ENCODE measurements at regions not wholly inside any gene's neighbourhood (a gene's known extent, or its start where the extent isn't known, plus 50 kb on each side); places are given as distances from the start of the nearest gene placed in this dataset.
"Not testable (repeated sequence)": the region's sequence is repeated elsewhere in the genome, so short reads cannot be mapped to it uniquely, and the experiment has no call there.

DNA sequence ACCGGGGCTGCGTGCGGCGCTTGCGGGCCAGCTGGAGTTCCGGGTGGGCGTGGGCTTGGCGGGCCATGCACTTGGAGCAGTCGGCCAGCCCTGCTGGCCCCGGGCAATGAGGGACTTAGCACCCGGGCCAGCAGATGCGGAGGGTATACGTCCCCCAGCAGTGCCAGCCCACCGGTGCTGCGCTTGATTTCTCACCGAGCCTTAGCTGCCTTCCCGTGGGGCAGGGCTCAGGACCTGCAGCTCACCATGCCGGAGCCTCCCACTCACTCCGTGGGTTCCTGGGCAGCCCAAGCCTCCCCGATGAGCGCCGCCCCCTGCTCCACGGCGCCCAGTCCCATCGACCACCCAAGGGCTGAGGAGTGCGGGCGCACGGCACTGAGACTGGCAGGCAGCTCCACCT lies 51.4 kb upstream of the INPP4B start:
- not testable (repeated sequence) for DNase-seq

DNA sequence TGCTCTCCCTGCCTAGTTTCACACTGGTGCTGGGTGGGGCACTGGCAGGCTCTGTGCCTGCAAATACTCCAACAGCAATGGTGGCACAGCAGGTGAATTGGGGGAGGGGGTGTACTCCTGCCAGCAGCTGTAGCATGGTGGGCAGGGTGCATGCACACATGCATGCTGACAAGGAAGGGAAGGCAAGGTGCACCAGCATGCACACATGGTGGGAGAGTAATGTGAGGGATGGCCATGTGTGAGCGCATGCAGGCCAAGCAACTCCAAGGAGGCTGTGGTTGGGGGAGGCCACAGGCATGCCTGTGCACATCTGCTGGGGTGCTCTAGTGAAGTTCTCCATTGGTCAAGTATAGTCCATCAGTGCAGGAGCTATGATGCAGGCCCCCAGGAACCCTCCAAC lies 54.5 kb upstream of the INPP4B start:
- DNase-seq: no peak

DNA sequence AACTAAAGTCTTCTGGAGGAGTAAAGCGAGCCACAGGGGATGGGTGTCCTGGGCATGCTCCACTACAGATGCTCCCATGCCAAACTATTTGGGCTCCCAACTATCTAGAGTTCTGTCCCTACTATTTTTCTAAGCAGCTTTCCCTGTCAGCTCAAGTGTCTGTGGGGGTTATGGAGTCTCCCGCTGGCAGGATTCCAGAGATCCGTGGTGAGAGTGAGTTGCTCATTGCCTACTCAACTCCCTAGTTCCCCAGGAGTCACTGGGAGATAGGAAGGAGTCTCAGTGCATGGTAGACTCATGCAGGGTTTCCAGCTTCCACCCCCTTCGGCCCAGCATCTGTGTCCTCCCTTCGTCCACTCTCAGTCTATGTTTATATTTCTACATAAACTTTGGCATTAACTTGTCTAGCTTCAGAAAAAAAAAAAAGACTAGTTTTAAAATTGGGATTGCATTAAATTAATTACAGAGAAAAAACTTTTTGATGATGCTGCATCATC lies 55.1 kb upstream of the INPP4B start:
- no peak for DNase-seq

- not testable (repeated sequence) for DNase-seq
Observed at GRCh38 chr4:142903617-142904016, 57.5 kb upstream of the INPP4B start.

DNA sequence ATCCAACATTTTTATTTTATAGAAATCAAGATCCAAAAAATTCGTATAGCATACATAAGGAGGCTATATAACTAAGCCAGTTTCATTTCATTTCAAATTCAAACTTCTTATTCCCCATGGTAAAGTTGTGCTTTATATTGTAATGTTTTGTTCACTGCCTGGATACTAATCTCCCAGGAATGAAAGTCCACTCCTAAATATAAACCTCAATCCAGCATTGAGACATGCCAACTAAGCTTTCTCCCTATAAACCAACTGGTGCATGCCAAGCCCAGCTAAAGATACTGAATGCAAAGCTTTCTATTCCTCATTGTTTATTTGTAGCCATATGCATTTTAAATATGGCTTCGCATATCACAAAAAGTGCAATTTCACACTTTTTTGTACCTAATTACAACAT lies 63.8 kb upstream of the INPP4B start:
- DNase-seq: no peak

DNA sequence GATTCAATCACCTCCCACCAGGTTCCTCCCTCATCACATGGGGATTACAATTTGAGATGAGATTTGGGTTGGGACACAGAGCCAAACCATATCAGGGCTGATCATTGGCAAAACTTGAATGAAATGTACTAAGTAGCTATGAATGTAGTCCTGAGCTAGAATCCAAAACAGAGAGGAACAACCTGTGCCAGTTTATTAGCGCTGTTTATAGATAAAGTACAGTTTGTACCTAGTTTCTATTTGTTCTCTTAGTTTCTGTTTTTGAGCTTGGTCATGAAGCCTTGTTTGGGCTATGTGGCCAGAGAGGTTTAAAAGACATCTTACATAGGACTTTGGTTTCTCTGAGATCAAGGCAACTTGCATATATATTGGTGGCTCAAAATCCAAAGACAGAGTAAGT lies 66.9 kb upstream of the INPP4B start:
- DNase-seq: no peak

DNA sequence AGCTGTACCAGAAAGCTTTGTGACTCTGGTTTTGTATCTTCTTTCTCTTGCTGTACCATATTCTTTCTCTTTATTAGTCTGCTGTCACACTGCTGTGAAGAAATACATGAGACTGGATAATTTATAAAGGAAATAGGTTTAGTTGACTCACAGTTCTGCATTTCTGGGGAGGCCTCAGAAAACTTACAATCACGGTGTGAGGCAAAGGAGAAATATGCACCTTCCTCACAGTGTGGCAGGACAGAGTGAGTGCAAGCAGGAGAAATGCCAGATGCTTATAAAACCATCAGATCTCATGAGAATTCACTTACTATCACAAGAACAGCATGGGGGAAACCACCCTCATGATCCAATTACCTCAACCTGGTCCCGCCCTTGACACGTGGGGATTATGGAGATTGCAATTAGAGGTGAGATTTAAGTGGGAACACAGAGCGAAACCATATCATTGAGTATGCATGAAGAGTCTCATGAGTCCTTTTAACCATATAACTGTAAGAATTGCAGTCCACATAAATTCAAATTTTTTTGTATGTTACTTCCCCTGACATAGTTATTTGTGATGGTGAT lies 67.4 kb upstream of the INPP4B start:
- DNase-seq: no peak

DNA sequence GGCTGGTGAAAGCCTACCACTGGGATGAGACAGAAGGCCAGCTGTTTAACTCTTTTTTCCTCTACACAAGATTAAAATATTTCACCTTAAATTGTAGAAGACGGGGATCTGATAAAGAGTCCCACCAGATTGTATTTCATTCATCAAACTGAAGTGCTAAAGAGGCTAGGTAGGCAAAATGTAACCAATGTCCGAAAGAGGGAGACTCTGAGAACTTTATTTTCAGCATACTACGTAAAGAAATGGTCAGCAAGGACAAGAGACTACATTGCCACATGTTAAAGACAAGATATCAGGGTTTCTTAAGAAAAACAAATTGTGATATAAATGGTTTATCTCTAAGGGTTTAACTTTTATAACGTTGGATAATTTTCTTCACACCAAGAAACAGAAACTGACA lies 71.6 kb upstream of the INPP4B start:
- no peak for DNase-seq

GRCh38 chr4:142922720-142923119 lies 76.6 kb upstream of the INPP4B start:
- DNase-seq: no peak

DNA sequence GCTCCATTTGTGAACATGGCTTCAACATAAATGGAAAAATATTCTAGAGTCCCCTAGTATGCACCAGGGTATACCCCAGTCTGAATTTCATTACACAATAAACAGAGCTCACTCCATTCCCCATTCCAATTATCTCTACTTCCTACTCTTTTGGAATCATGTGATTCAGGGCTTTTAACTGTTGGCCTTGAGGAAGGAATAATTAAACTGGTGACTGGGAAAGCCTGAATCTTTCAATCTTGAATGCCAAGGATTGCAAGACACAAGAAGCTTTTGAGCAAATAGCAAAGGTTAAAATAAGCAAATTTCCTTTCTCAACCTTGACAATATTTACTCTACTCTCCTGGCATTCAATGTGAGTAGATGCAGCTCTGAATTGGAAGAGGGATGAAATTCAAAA lies 77.5 kb upstream of the INPP4B start:
- DNase-seq: no peak

DNA sequence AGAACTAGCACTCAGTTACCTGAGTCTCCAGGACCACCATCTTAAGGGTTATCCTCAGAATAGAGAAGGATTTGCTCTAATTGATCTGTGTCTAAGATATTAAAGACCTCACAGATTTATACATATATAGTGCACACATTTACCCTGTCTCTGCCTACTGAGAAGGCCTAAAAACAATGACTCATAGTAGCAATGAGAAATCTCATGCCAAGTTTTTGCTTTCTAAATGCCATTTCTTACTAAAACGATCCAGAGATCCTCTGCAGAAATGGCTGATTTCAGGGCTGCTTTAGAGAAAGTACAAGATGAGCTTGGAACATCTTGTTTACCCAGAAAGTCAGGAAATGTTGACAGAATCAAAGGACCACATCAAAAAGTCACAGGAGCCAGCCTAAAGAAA lies 79.1 kb upstream of the INPP4B start:
- no peak for DNase-seq

- DNase-seq: no peak
Observed at GRCh38 chr4:142927721-142928120, 81.6 kb upstream of the INPP4B start.

DNA sequence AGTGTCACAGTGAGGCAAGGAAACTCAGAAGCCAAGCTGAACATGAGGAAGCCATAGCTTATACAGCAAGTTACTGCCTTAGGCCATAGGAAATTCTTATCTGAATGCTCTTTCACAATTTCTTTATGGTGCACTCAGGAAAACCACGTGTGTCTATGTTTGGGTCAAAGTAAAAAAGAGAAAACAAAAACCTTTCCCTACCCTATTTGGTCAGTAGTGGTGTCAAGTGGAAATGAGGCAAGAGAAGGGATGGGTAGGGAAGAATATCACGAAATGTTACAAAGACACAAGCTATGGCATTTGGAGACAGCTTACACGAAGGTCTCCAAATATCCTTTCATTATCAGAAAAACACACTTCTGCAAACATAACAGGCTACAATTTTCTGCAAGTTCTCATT lies 83.4 kb upstream of the INPP4B start:
- no peak for DNase-seq

- no peak for DNase-seq
Observed at GRCh38 chr4:142933207-142933606, 87.1 kb upstream of the INPP4B start.

DNA sequence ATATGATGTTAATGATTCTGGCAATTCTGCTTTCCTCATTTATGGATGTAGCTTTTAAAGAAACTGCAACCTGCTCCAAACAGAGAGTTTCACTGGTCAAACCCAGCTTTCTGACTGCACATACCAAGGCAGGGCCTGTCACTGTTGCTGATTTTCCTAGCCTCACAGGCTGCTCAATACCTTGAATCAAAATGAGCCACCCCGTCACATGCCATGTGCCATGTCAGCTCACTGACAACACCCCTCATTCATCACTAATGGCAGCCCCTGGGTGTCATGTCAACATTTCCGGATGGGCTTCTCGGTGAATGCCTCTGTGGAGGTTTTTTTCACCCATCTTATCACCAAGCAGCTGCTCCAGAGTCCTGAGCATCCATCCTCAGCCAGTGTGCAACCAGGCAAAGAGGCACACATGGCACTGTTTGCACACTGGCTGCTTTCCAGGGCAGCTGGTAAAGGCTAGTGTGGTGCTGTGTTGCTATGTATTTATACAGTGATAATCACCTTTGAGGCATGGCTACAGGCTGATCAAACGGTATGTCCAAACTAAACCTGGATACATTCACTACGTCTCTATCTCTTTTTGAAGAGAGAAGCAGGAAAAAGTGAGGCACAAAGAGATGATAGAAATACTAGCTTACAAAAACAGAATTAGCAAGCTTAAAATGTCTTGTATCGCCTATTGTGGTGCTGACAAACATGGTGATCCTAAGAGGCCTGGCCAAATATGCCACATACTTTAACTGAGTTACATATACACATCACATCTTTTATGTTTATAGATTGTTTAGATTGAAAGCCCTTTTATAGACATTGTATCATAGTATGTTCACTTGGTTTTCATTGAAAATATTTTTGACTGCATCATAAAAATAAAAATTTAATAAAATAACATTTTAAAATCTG lies 94.6 kb upstream of the INPP4B start:
- peak; percentile 32 for DNase-seq

- no peak for DNase-seq
Observed at GRCh38 chr4:142944565-142944964, 98.5 kb upstream of the INPP4B start.

DNA sequence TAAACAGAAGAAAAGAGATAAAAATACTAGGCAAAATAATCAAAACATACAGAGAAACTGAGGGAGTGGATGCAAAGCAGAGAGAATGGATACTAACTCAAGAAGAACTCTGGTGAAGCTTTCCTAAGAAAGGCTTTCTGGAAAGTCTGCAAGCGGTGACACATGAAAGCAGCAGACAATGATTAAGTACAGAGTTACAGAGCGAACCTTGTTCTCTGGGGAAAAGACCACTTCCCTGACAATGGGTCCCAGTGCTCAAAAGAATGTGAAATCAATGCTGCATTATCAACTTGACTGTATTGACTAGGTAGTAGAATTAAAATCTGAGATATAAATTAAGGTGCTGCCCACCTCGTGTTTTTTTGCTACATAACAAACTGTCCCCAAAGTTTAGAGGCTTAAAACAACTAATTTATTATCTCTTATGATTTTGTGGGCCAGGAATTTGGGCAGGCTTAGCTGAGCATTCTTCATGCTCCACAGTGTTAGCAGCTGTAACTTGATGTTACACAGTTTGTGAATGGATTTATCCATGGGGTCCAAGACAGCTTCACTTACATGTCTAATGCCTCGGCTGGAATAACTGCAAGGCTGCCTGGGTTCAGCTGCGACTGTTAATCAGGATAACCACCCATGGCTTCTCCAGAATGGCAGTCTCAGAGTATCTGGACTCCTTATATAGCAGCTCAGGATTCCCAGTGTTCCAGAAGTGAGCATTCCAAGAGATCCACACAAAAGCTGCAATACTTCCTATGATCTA lies 106.9 kb upstream of the INPP4B start:
- DNase-seq: no peak

DNA sequence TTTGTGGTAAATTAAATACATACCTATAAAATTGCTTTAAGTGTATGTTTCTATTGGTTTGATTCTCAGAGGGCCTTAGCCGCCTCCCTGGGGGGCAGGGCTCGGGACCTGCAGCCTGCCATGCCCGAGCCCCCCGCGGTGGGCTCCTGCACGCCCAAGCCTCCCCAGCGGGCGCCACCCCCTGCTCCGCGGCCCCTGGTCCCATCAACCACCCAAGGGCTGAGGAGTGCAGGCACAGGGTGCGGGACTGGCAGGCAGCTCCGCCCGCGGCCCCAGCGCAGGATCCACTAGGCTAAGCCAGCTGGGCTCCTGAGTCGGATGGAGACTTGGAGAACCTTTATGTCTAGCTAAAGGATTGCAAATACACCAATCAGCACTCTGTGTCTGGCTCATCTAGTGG lies 108.3 kb upstream of the INPP4B start:
- DNase-seq: no peak

DNA sequence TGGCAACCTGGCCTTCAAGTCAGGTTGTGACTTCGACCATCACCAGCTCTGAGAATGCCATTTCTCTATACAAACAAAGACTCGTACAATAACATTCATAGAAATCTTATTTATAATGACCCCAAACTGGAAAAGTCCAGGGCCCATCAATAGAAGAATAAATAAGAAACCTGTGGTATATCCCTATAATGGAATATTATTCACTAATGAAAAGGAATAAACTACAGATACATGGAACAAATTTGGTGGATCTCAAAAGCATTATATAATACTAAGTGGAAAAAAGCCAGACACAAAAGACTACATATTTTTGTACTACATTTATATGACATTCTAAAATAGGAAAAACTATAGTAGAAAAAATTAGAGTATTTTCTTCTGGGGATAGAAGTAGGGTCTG lies 109.4 kb upstream of the INPP4B start:
- no peak for DNase-seq

DNA sequence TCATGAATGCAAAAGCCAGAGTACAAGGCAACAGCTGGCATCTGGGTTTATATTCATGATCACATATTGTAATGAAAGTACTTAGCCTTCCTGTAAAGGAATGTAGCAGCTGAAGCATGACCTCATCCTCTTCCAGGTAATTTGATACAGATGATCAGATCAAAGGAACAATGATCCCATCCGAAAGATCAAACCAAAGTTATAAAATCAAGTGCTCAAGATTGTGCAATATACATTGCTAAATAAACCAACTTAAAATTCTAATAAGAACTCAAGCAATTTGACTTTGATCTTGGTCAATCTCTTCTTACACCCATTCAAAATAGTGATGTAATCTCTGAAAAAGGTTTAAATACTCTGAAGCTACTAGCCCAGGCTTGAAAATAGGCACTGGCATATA lies 113.1 kb upstream of the INPP4B start:
- DNase-seq: no peak

- no peak for DNase-seq
Observed at GRCh38 chr4:142960126-142960525, 114.0 kb upstream of the INPP4B start.

DNA sequence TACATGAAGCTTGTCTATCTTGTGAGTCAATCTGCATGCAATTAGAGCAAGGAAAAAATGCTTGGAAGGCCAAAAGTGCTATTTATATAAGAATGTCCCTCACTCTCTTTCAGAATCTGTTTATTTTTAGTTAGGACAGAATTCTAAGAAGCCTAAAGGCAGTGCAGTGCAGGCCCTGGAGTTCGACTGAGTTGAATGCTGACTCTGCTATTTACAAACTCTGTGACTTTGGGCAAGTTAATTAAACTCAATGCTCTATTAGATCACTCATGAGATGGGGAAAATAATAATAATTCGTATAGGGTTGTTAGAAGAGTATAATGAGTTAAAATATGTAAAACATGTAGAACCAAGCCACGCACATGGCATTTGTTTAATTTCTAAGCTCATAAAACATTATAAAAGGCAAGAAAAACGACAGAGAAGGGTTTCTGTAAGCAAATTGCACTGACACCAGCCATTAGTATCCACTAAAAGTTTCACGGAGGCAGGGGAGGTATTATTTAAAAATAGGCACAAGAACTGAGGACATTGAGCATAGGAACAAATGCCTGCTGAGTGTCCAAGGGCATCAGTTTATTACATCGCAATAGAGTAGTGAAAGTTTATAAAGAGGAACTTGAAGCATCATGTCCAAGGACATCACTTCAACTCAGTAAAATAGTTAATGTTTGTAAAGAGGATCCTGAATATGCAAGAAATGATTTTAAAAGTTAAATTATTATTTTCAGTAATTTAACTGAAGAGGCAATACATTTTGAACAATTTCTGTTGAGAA lies 115.0 kb upstream of the INPP4B start:
- no peak for DNase-seq

- DNase-seq: no peak
Observed at GRCh38 chr4:142961866-142962265, 115.8 kb upstream of the INPP4B start.

Data from NCI-H748 treated with DMSO at 0.1 percent for 48 hours (cell line).